HEK293 (cell line): ENCODE measurements at regions not wholly inside any gene's neighbourhood (a gene's known extent, or its start where the extent isn't known, plus 50 kb on each side); places are given as distances from the start of the nearest gene placed in this dataset.

Source experiments
- CTCF ChIA-PET: fragments of 350-600 bp; formaldehyde crosslinking; extraction: SDS; loops from one replicate; lab custom pipeline; 2021; ENCODE audit warnings: antibody characterized with exemption; lab: Yijun Ruan, JAX
- POLR2A ChIA-PET: fragments of 300-600 bp; formaldehyde crosslinking; extraction: SDS; loops from one replicate; lab custom pipeline; 2020; ENCODE audit warnings: antibody characterized with exemption, inconsistent platforms; lab: Yijun Ruan, JAX
- H3K27ac ChIP-seq: fragments of 200-500 bp; sonication (Bioruptor generic); 2 replicates; pipeline ENCODE4 v1.5.1; 2014; ENCODE audit warnings: low read depth, low read length, control low read depth, inconsistent platforms; ENCODE audit errors: extremely low read depth
- H3K36me3 ChIP-seq, 2 experiments: fragments of 200-500 bp in 1 of 2; sonication (Bioruptor generic) in 1 of 2; 1 replicate in 1 of 2; 2 replicates in 1 of 2; pipeline ENCODE4 v1.5.1; 2014 to 2017; ENCODE audit warnings: inconsistent platforms in 2 of 2, low read length in 2 of 2; ENCODE audit not compliant: control insufficient read depth in 2 of 2, insufficient read depth in 1 of 2
- H3K4me1 ChIP-seq: fragments of 200-500 bp; sonication (Bioruptor generic); 2 replicates; pipeline ENCODE4 v1.5.1; 2014; ENCODE audit warnings: mild to moderate bottlenecking, low read length, inconsistent platforms; ENCODE audit not compliant: control insufficient read depth, insufficient read depth
- H3K4me3 ChIP-seq: 2 replicates; pipeline ENCODE4 v1.5.1; 2011; ENCODE audit warnings: low read depth, mild to moderate bottlenecking, control low read depth, low read length, moderate library complexity
- H3K9me3 ChIP-seq: fragments of 200-500 bp; sonication (Bioruptor generic); 2 replicates; pipeline ENCODE4 v1.5.1; 2014; ENCODE audit warnings: low read depth, low read length, inconsistent platforms; ENCODE audit not compliant: control insufficient read depth, insufficient read depth
- ATF2 ChIP-seq: fragments of 450-650 bp; formaldehyde crosslinking; IDR thresholded peaks from 2 replicates; pipeline ENCODE4 v1.5.1; 2016; ENCODE audit warnings: missing biosample characterization, missing genetic modification characterization, low read depth
- FEZF1 ChIP-seq: fragments of 450-650 bp; formaldehyde crosslinking; IDR thresholded peaks from 2 replicates; pipeline ENCODE4 v1.5.1; 2016; ENCODE audit warnings: missing biosample characterization, missing genetic modification characterization
- GLI4 ChIP-seq: fragments of 450-650 bp; formaldehyde crosslinking; IDR thresholded peaks from 2 replicates; pipeline ENCODE4 v1.5.1; 2016; ENCODE audit warnings: missing biosample characterization, missing genetic modification characterization
- PRDM1 ChIP-seq: fragments of 450-650 bp; formaldehyde crosslinking; IDR thresholded peaks from 2 replicates; pipeline ENCODE4; 2016; ENCODE audit warnings: missing biosample characterization, missing genetic modification characterization
- RBAK ChIP-seq: fragments of 450-650 bp; formaldehyde crosslinking; IDR thresholded peaks from 2 replicates; pipeline ENCODE4 v1.5.1; 2016; ENCODE audit warnings: missing biosample characterization, missing genetic modification characterization
- ZBTB17 ChIP-seq: fragments of 450-650 bp; formaldehyde crosslinking; IDR thresholded peaks from 2 replicates; pipeline ENCODE4 v1.5.1; 2016; ENCODE audit warnings: missing biosample characterization, missing genetic modification characterization
- ZBTB48 ChIP-seq: fragments of 450-650 bp; formaldehyde crosslinking; IDR thresholded peaks from 2 replicates; pipeline ENCODE4 v1.5.1; 2016; ENCODE audit warnings: missing biosample characterization, missing genetic modification characterization
- ZNF391 ChIP-seq: fragments of 450-650 bp; formaldehyde crosslinking; IDR thresholded peaks from 2 replicates; pipeline ENCODE4 v1.5.1; 2016; ENCODE audit warnings: low read depth, missing biosample characterization, missing genetic modification characterization, borderline replicate concordance
- ZNF416 ChIP-seq: fragments of 450-650 bp; formaldehyde crosslinking; IDR thresholded peaks from 2 replicates; pipeline ENCODE4 v1.5.1; 2016; ENCODE audit warnings: missing biosample characterization, missing genetic modification characterization
- ZNF521 ChIP-seq: fragments of 450-650 bp; formaldehyde crosslinking; IDR thresholded peaks from 2 replicates; pipeline ENCODE4 v1.5.1; 2017; ENCODE audit warnings: missing biosample characterization, mild to moderate bottlenecking, missing genetic modification characterization
- ZNF610 ChIP-seq: fragments of 450-650 bp; formaldehyde crosslinking; IDR thresholded peaks from 2 replicates; pipeline ENCODE4 v1.5.1; 2016; ENCODE audit warnings: missing biosample characterization, missing genetic modification characterization, borderline replicate concordance
- ZNF621 ChIP-seq: fragments of 450-650 bp; formaldehyde crosslinking; IDR thresholded peaks from 2 replicates; pipeline ENCODE4 v1.5.1; 2017; ENCODE audit warnings: missing biosample characterization, missing genetic modification characterization
- ZNF645 ChIP-seq: fragments of 450-650 bp; formaldehyde crosslinking; IDR thresholded peaks from 2 replicates; pipeline ENCODE4; 2016; ENCODE audit warnings: missing biosample characterization, missing genetic modification characterization
- ZNF701 ChIP-seq: fragments of 450-650 bp; formaldehyde crosslinking; IDR thresholded peaks from 2 replicates; pipeline ENCODE4 v1.5.1; 2016; ENCODE audit warnings: missing biosample characterization, missing genetic modification characterization
- ZNF747 ChIP-seq: fragments of 450-650 bp; formaldehyde crosslinking; IDR thresholded peaks from 2 replicates; pipeline ENCODE4 v1.5.1; 2016; ENCODE audit warnings: missing biosample characterization, missing genetic modification characterization
- ZNF830 ChIP-seq: fragments of 450-650 bp; IDR thresholded peaks from 2 replicates; pipeline ENCODE4 v1.5.0; 2018; ENCODE audit warnings: missing biosample characterization, missing genetic modification characterization, low read depth, mild to moderate bottlenecking, moderate library complexity
- TF ChIP-seq, protein P1 (sequence below): sonication (generic); formaldehyde crosslinking; IDR thresholded peaks from 2 replicates; pipeline ENCODE4 v1.8.1; 2022; ENCODE audit warnings: mild to moderate bottlenecking, moderate library complexity, missing genetic modification reagents
- TF ChIP-seq, protein P2 (sequence below): fragments of 450-650 bp; formaldehyde crosslinking; IDR thresholded peaks from 2 replicates; pipeline ENCODE4 v1.5.1; 2016; ENCODE audit warnings: missing biosample characterization, missing genetic modification characterization
- TF ChIP-seq, protein P3 (sequence below): fragments of 450-650 bp; formaldehyde crosslinking; IDR thresholded peaks from 2 replicates; pipeline ENCODE4 v1.5.1; 2016; ENCODE audit warnings: missing biosample characterization, missing genetic modification characterization

DNA sequence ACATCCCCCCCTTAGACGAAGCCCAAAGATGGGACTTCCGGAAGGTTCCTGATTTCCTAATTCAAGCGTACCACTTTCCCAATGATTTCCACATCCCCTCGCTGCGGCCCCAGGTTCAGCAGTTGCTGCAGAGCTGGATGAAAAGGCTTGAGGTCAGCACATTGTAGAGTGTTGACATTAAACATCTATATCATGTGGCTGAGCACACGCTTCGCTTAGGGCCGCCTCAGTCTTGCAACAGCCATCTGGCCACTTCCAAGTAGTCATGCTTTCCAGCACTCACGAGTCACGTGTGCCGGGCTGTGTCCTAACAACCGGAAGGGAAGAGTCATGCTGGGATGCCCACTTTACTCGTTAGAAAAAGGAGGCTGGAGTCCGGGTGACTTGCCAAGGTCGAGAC lies 340.6 kb upstream of the IRX4 start:
- no peaks in the 10 kb centered on the region for H3K9me3 ChIP-seq
- no peaks in the 10 kb centered on the region for H3K36me3 ChIP-seq
- TF ChIP-seq ZNF830 (tag by site-specific recombination) (no peak), PRDM1 (tag by site-specific recombination) (no peak), ZBTB48 (tag by site-specific recombination) (no peak), ZNF521 (tag by site-specific recombination) (no peak), ZNF416 (no peak), ZBTB17 (no peak), GLI4 (tag by site-specific recombination) (no peak), ZNF610 (tag by site-specific recombination) (no peak), RBAK (no peak)
- TF ChIP-seq, protein P1, sequence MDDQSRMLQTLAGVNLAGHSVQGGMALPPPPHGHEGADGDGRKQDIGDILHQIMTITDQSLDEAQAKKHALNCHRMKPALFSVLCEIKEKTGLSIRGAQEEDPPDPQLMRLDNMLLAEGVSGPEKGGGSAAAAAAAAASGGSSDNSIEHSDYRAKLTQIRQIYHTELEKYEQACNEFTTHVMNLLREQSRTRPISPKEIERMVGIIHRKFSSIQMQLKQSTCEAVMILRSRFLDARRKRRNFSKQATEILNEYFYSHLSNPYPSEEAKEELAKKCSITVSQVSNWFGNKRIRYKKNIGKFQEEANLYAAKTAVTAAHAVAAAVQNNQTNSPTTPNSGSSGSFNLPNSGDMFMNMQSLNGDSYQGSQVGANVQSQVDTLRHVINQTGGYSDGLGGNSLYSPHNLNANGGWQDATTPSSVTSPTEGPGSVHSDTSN = no peak
- TF ChIP-seq, protein P2, sequence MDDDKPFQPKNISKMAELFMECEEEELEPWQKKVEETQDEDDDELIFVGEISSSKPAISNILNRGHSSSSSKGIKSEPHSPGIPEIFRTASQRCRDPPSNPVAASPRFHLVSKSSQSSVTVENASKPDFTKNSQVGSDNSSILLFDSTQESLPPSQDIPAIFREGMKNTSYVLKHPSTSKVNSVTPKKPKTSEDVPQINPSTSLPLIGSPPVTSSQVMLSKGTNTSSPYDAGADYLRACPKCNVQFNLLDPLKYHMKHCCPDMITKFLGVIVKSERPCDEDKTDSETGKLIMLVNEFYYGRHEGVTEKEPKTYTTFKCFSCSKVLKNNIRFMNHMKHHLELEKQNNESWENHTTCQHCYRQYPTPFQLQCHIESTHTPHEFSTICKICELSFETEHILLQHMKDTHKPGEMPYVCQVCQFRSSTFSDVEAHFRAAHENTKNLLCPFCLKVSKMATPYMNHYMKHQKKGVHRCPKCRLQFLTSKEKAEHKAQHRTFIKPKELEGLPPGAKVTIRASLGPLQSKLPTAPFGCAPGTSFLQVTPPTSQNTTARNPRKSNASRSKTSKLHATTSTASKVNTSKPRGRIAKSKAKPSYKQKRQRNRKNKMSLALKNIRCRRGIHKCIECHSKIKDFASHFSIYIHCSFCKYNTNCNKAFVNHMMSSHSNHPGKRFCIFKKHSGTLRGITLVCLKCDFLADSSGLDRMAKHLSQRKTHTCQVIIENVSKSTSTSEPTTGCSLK (tag by site-specific recombination) = no peak
- TF ChIP-seq, protein P3, sequence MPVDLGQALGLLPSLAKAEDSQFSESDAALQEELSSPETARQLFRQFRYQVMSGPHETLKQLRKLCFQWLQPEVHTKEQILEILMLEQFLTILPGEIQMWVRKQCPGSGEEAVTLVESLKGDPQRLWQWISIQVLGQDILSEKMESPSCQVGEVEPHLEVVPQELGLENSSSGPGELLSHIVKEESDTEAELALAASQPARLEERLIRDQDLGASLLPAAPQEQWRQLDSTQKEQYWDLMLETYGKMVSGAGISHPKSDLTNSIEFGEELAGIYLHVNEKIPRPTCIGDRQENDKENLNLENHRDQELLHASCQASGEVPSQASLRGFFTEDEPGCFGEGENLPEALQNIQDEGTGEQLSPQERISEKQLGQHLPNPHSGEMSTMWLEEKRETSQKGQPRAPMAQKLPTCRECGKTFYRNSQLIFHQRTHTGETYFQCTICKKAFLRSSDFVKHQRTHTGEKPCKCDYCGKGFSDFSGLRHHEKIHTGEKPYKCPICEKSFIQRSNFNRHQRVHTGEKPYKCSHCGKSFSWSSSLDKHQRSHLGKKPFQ (tag by site-specific recombination) = no peak
- TF ChIP-seq, all 188 proteins: peak for 0
- no peaks in the 10 kb centered on the region for H3K4me1 ChIP-seq
- ChIA-PET CTCF (no interaction called here), POLR2A (no interaction called here)
- H3K4me3 ChIP-seq = no peak overlapping the region
- H3K27ac ChIP-seq = no peak overlapping the region

DNA sequence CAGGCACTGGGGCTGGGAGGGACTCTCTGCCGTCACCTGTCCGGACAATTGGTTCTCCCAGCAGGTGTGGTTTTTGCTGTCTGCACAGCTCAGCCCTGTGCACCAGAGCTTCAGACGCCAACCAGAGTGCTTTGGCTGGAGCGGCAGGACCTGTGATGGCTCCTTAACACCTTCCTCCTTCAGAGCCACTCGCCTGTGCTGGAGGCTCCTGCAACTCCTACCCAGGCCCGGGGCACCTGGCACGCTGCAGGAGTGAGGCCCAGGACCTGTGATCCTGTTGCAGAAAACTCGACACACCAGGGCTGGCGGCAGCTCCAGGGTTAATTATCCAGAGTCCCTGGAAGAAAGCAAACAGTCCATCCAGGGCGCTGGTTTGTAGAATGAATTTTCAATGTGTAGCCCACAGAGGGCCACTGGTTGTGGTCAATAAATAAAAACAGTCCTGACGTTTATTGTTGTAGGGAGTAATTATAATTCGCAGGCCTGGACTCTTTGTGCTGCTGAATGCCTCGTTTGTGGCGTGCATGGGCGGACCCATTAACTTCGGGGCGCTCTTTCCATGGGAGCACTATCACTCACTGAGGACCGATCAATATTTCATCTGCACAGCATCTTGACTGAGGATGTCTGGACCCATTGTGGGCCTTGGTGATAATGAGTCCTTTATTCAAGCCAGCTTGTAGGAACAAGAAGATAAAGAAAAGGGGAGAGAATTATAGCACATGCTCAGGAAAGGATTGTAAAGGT lies 339.7 kb upstream of the IRX4 start:
- H3K27ac ChIP-seq = no peak overlapping the region
- H3K4me1 ChIP-seq = no peaks in the 10 kb centered on the region

More for the DNA sequence above, 339.7 kb upstream of the IRX4 start:
- POLR2A ChIA-PET = no interaction called here
- CTCF ChIA-PET = no interaction called here
- Histone ChIP-seq H3K4me3 (no peak overlapping the region), H3K9me3 (no peaks in the 10 kb centered on the region), H3K36me3 (no peaks in the 10 kb centered on the region)
- no peak for TF ChIP-seq ZNF621 (tag by site-specific recombination)
- no peak for TF ChIP-seq ATF2
- TF ChIP-seq ZNF701 (tag by site-specific recombination) = no peak
- no peak for TF ChIP-seq ZNF391 (tag by site-specific recombination)
- no peak for TF ChIP-seq ZNF747 (tag by site-specific recombination)
- TF ChIP-seq ZNF645 (tag by site-specific recombination) = no peak
- no peak for TF ChIP-seq FEZF1 (tag by site-specific recombination)
